ENCODE measurements at regions not wholly inside any gene's neighbourhood (a gene's known extent, or its start where the extent isn't known, plus 50 kb on each side); places are given as distances from the start of the nearest gene placed in this dataset.

GRCh38 chr6:99114769-99115406 is 167.1 kb upstream of the FBXL4 start:
- no peaks in the 10 kb centered on the region for H3F3A ChIP-seq (ENCODE audit: insufficient read depth, low read length, poor library complexity, severe bottlenecking)
- TF ChIP-seq EZH2 (IDR thresholded peaks at IDR 0.05; ENCODE audit: borderline replicate concordance, insufficient read depth, low read length, poor library complexity, severe bottlenecking) (no peak), TAF1 (IDR thresholded peaks at IDR 0.05; ENCODE audit: low read depth) (no peak), SMC3 (conservative IDR thresholded peaks at IDR 0.05; ENCODE audit: poor library complexity) (no peak), POLR2AphosphoS5 (IDR thresholded peaks at IDR 0.05) (no peak), MXI1 (conservative IDR thresholded peaks at IDR 0.05; ENCODE audit: poor library complexity, severe bottlenecking) (no peak), RAD21 (conservative IDR thresholded peaks at IDR 0.05) (no peak), EP300 (conservative IDR thresholded peaks at IDR 0.05; ENCODE audit: poor library complexity, severe bottlenecking) (no peak)
- TF ChIP-seq, protein P1, sequence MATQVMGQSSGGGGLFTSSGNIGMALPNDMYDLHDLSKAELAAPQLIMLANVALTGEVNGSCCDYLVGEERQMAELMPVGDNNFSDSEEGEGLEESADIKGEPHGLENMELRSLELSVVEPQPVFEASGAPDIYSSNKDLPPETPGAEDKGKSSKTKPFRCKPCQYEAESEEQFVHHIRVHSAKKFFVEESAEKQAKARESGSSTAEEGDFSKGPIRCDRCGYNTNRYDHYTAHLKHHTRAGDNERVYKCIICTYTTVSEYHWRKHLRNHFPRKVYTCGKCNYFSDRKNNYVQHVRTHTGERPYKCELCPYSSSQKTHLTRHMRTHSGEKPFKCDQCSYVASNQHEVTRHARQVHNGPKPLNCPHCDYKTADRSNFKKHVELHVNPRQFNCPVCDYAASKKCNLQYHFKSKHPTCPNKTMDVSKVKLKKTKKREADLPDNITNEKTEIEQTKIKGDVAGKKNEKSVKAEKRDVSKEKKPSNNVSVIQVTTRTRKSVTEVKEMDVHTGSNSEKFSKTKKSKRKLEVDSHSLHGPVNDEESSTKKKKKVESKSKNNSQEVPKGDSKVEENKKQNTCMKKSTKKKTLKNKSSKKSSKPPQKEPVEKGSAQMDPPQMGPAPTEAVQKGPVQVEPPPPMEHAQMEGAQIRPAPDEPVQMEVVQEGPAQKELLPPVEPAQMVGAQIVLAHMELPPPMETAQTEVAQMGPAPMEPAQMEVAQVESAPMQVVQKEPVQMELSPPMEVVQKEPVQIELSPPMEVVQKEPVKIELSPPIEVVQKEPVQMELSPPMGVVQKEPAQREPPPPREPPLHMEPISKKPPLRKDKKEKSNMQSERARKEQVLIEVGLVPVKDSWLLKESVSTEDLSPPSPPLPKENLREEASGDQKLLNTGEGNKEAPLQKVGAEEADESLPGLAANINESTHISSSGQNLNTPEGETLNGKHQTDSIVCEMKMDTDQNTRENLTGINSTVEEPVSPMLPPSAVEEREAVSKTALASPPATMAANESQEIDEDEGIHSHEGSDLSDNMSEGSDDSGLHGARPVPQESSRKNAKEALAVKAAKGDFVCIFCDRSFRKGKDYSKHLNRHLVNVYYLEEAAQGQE (IDR thresholded peaks at IDR 0.05; ENCODE audit: borderline replicate concordance), result no peak
- TF ChIP-seq, protein P2, sequence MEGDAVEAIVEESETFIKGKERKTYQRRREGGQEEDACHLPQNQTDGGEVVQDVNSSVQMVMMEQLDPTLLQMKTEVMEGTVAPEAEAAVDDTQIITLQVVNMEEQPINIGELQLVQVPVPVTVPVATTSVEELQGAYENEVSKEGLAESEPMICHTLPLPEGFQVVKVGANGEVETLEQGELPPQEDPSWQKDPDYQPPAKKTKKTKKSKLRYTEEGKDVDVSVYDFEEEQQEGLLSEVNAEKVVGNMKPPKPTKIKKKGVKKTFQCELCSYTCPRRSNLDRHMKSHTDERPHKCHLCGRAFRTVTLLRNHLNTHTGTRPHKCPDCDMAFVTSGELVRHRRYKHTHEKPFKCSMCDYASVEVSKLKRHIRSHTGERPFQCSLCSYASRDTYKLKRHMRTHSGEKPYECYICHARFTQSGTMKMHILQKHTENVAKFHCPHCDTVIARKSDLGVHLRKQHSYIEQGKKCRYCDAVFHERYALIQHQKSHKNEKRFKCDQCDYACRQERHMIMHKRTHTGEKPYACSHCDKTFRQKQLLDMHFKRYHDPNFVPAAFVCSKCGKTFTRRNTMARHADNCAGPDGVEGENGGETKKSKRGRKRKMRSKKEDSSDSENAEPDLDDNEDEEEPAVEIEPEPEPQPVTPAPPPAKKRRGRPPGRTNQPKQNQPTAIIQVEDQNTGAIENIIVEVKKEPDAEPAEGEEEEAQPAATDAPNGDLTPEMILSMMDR (IDR thresholded peaks at IDR 0.05; ENCODE audit: poor library complexity, severe bottlenecking), result no peak
- no peak overlapping the region for H3K27ac ChIP-seq (ENCODE audit: low read length)
- H3K9ac ChIP-seq (ENCODE audit: low read length), result no peak overlapping the region
- H3K27me3 ChIP-seq (ENCODE audit: insufficient read depth, low read depth, low read length), result no peaks in the 10 kb centered on the region
- H3K9me2 ChIP-seq (ENCODE audit: insufficient read depth, low read length), result no peaks in the 10 kb centered on the region
- no peak overlapping the region for H2AFZ ChIP-seq (ENCODE audit: low read depth, low read length)
- no peak overlapping the region for H3K4me2 ChIP-seq (ENCODE audit: low read length)
- no peaks in the 10 kb centered on the region for H4K20me1 ChIP-seq (ENCODE audit: insufficient read depth)
- H3K36me3 ChIP-seq (ENCODE audit: insufficient read depth, low read length), result no peaks in the 10 kb centered on the region
- no peaks in the 10 kb centered on the region for H3K79me2 ChIP-seq (replicated peaks; ENCODE audit: insufficient read depth, low read length)
- H3K9me3 ChIP-seq (ENCODE audit: low read length), result no peaks in the 10 kb centered on the region
- no peak overlapping the region for H3K4me3 ChIP-seq (ENCODE audit: low read length)

DNA sequence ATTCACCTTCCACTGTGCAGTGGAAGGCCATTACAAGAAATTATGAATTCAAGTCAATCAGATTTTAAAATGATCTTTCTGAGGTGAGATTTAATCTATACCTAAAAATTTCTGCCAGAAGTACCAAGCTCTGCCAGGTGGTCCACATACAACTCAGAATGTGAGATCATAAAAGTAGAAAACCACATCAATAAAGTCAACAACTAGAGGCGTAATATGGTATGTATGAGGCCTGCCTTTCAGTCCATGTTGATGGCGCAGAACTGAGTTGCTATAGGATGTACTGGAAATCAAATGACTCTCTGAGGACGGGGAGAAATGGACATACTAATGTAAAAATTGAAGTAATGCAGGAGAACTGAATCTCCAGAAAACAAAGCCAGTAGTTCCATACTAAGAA is 163.8 kb upstream of the FBXL4 start:
- Histone ChIP-seq H3F3A (ENCODE audit: insufficient read depth, low read length, poor library complexity, severe bottlenecking) (no peaks in the 10 kb centered on the region), H3K27me3 (ENCODE audit: insufficient read depth, low read depth, low read length) (no peaks in the 10 kb centered on the region), H3K27ac (ENCODE audit: low read length) (no peak overlapping the region), H3K9me3 (ENCODE audit: low read length) (no peaks in the 10 kb centered on the region), H4K20me1 (ENCODE audit: insufficient read depth) (no peaks in the 10 kb centered on the region), H3K79me2 (replicated peaks; ENCODE audit: insufficient read depth, low read length) (no peaks in the 10 kb centered on the region), H3K9ac (ENCODE audit: low read length) (no peak overlapping the region), H3K36me3 (ENCODE audit: insufficient read depth, low read length) (no peaks in the 10 kb centered on the region), H2AFZ (ENCODE audit: low read depth, low read length) (no peak overlapping the region), H3K9me2 (ENCODE audit: insufficient read depth, low read length) (no peaks in the 10 kb centered on the region), H3K4me2 (ENCODE audit: low read length) (no peak overlapping the region), H3K4me3 (ENCODE audit: low read length) (no peak overlapping the region)
- no peak for TF ChIP-seq MXI1 (conservative IDR thresholded peaks at IDR 0.05; ENCODE audit: poor library complexity, severe bottlenecking)
- no peak for TF ChIP-seq EZH2 (IDR thresholded peaks at IDR 0.05; ENCODE audit: borderline replicate concordance, insufficient read depth, low read length, poor library complexity, severe bottlenecking)
- TF ChIP-seq, protein P2 (IDR thresholded peaks at IDR 0.05; ENCODE audit: poor library complexity, severe bottlenecking), result no peak
- no peak for TF ChIP-seq EP300 (conservative IDR thresholded peaks at IDR 0.05; ENCODE audit: poor library complexity, severe bottlenecking)
- TF ChIP-seq, protein P1 (IDR thresholded peaks at IDR 0.05; ENCODE audit: borderline replicate concordance), result no peak
- no peak for TF ChIP-seq POLR2AphosphoS5 (IDR thresholded peaks at IDR 0.05)
- TF ChIP-seq RAD21 (conservative IDR thresholded peaks at IDR 0.05), result no peak
- TF ChIP-seq TAF1 (IDR thresholded peaks at IDR 0.05; ENCODE audit: low read depth), result no peak
- TF ChIP-seq SMC3 (conservative IDR thresholded peaks at IDR 0.05; ENCODE audit: poor library complexity), result no peak
